SK-N-SH (cell line): ENCODE measurements at regions not wholly inside any gene's neighbourhood (a gene's known extent, or its start where the extent isn't known, plus 50 kb on each side); places are given as distances from the start of the nearest gene placed in this dataset.

ENCODE experiments used
- CTCF ChIA-PET: fragments of 300-600, 350-600 bp; formaldehyde crosslinking; extraction: SDS; loops from one replicate; lab custom pipeline; 2021; lab: Yijun Ruan, JAX
- POLR2A ChIA-PET: fragments of 350-600 bp; sonication (Branson Sonifier 250); formaldehyde crosslinking; extraction: SDS; loops from one replicate; lab custom pipeline; 2020; ENCODE audit warnings: antibody characterized with exemption, inconsistent platforms; lab: Yijun Ruan, JAX
- DNase-seq: peaks from one replicate; pipeline ENCODE4 v3.0.0; 2012
- H2AFZ ChIP-seq: fragments of 200-600 bp; sonication (generic); 2 replicates; pipeline ENCODE4 v1.8.1; 2016; ENCODE audit warnings: antibody characterized with exemption, mild to moderate bottlenecking, low read depth
- H3F3A ChIP-seq: fragments of 200-600 bp; sonication (generic); replicated peaks from 2 replicates; pipeline ENCODE3; 2016; ENCODE audit warnings: antibody characterized with exemption, mild to moderate bottlenecking; ENCODE audit not compliant: insufficient read depth
- H3K27ac ChIP-seq, 2 experiments: fragments of 200-500 bp in 1 of 2; fragments of 200-600 bp in 1 of 2; sonication (Bioruptor generic) in 1 of 2; sonication (generic), shearing (Covaris generic) in 1 of 2; 2 replicates each; pipeline versions ENCODE4 v1.5.1 to v1.6.1; 2014 to 2016; ENCODE audit warnings: low read depth in 2 of 2, inconsistent platforms in 1 of 2, low read length in 1 of 2, mild to moderate bottlenecking in 1 of 2, mixed read lengths in 1 of 2
- H3K27me3 ChIP-seq: fragments of 200-600 bp; sonication (generic), shearing (Covaris generic); 2 replicates; pipeline ENCODE4 v1.6.1; 2016; ENCODE audit warnings: mixed run types; ENCODE audit not compliant: insufficient read depth
- H3K36me3 ChIP-seq, 2 experiments: fragments of 200-500 bp in 1 of 2; fragments of 200-600 bp in 1 of 2; sonication (Bioruptor generic) in 1 of 2; sonication (generic) in 1 of 2; replicated peaks in 1 of 2; 2 replicates each; pipeline versions ENCODE3 to v1.5.1; 2014 to 2016; ENCODE audit warnings: low read length in 1 of 2, mild to moderate bottlenecking in 1 of 2; ENCODE audit not compliant: insufficient read depth in 2 of 2, control insufficient read depth in 1 of 2
- H3K4me1 ChIP-seq, 2 experiments: fragments of 200-500 bp in 1 of 2; fragments of 200-600 bp in 1 of 2; sonication (Bioruptor generic) in 1 of 2; sonication (generic), shearing (Covaris generic) in 1 of 2; 2 replicates each; pipeline versions ENCODE4 v1.5.1 to v1.6.1; 2014 to 2016; ENCODE audit warnings: low read depth in 1 of 2, low read length in 1 of 2, mixed run types in 1 of 2; ENCODE audit not compliant: insufficient read depth in 2 of 2, control insufficient read depth in 1 of 2
- H3K4me2 ChIP-seq: fragments of 200-600 bp; sonication (generic), shearing (Covaris generic); 2 replicates; pipeline ENCODE4 v1.6.1; 2017; ENCODE audit warnings: mixed run types
- H3K4me3 ChIP-seq, 2 experiments: fragments of 200-500 bp in 1 of 2; fragments of 200-600 bp in 1 of 2; sonication (Bioruptor generic) in 1 of 2; sonication (generic), shearing (Covaris generic) in 1 of 2; 2 replicates each; pipeline versions ENCODE4 v1.5.1 to v1.8.1; 2014 to 2016; ENCODE audit warnings: low read depth in 2 of 2, inconsistent platforms in 1 of 2, low read length in 1 of 2, mild to moderate bottlenecking in 1 of 2, mixed read lengths in 1 of 2, moderate library complexity in 1 of 2
- H3K79me2 ChIP-seq: fragments of 200-600 bp; sonication (generic); 2 replicates; pipeline ENCODE4 v1.8.1; 2017; ENCODE audit warnings: mild to moderate bottlenecking; ENCODE audit not compliant: insufficient read depth
- H3K9ac ChIP-seq: fragments of 200-600 bp; sonication (generic); 2 replicates; pipeline ENCODE4 v1.6.1; 2017; ENCODE audit warnings: mixed run types
- H3K9me2 ChIP-seq: fragments of 200-600 bp; sonication (generic); 2 replicates; pipeline ENCODE4 v1.6.1; 2017; ENCODE audit warnings: mixed run types
- H3K9me3 ChIP-seq: fragments of 200-600 bp; sonication (generic); 2 replicates; pipeline ENCODE4 v1.6.1; 2017; ENCODE audit warnings: mixed run types, mild to moderate bottlenecking, moderate library complexity
- H4K20me1 ChIP-seq: fragments of 200-600 bp; sonication (generic); 2 replicates; pipeline ENCODE4 v1.6.1; 2017; ENCODE audit warnings: mild to moderate bottlenecking, mixed run types; ENCODE audit not compliant: insufficient read depth
- CHD2 ChIP-seq: fragments of 150-350 bp; IDR thresholded peaks from 2 replicates; pipeline ENCODE4 v1.6.1; 2018; ENCODE audit warnings: low read length; ENCODE audit not compliant: partially characterized antibody
- ELF1 ChIP-seq: IDR thresholded peaks from 2 replicates; pipeline ENCODE4 v1.4.0; 2012
- EP300 ChIP-seq, 2 experiments: IDR thresholded peaks; 2 replicates each; pipeline versions ENCODE4 v1.4.0 to v1.6.1; 2012; ENCODE audit warnings: borderline replicate concordance in 1 of 2, low read depth in 1 of 2, low read length in 1 of 2
- EZH2phosphoT487 ChIP-seq: fragments of 200-600 bp; sonication (generic); IDR thresholded peaks from 2 replicates; pipeline ENCODE4 v1.6.1; 2017; ENCODE audit warnings: low read depth, mixed run types, mild to moderate bottlenecking, antibody characterized with exemption, moderate library complexity, borderline replicate concordance
- FOSL2 ChIP-seq: IDR thresholded peaks from 2 replicates; pipeline ENCODE4 v1.4.0; 2012; ENCODE audit warnings: low read depth, mild to moderate bottlenecking, moderate library complexity, borderline replicate concordance
- IRF3 ChIP-seq: fragments of 150-350 bp; IDR thresholded peaks from 2 replicates; pipeline ENCODE4 v1.6.1; 2016; ENCODE audit warnings: mild to moderate bottlenecking, low read depth, low read length
- JUND ChIP-seq: IDR thresholded peaks from 2 replicates; pipeline ENCODE4 v1.4.0; 2012
- MAX ChIP-seq: IDR thresholded peaks from 2 replicates; pipeline ENCODE4 v1.4.0; 2012; ENCODE audit warnings: low read depth
- MXI1 ChIP-seq: IDR thresholded peaks from 2 replicates; pipeline ENCODE4 v1.6.1; 2012; ENCODE audit warnings: mild to moderate bottlenecking, low read depth, low read length, improper control_type of control experiment
- NFIC ChIP-seq: IDR thresholded peaks from 2 replicates; pipeline ENCODE4 v1.4.0; 2012; ENCODE audit warnings: borderline replicate concordance
- PBX3 ChIP-seq: IDR thresholded peaks from 2 replicates; pipeline ENCODE4; 2012
- RAD21 ChIP-seq: IDR thresholded peaks from 2 replicates; pipeline ENCODE4 v1.6.1; 2012; ENCODE audit warnings: mild to moderate bottlenecking, low read length
- RFX5 ChIP-seq: IDR thresholded peaks from 2 replicates; pipeline ENCODE4 v1.6.1; 2012; ENCODE audit warnings: mild to moderate bottlenecking, improper control_type of control experiment, low read length
- SMC3 ChIP-seq: IDR thresholded peaks from 2 replicates; pipeline ENCODE4 v1.6.1; 2012; ENCODE audit warnings: low read depth, low read length, improper control_type of control experiment
- TAF1 ChIP-seq: IDR thresholded peaks from 2 replicates; pipeline ENCODE4 v1.6.1; 2012; ENCODE audit warnings: low read depth, mild to moderate bottlenecking, low read length, moderate library complexity, borderline replicate concordance
- TEAD4 ChIP-seq: IDR thresholded peaks from 2 replicates; pipeline ENCODE4 v1.4.0; 2012; ENCODE audit warnings: mild to moderate bottlenecking, borderline replicate concordance; ENCODE audit not compliant: insufficient read depth
- YY1 ChIP-seq: IDR thresholded peaks from 2 replicates; pipeline ENCODE4 v1.4.0; 2012; ENCODE audit warnings: low read depth, mild to moderate bottlenecking
- ZBTB33 ChIP-seq: IDR thresholded peaks from 2 replicates; pipeline ENCODE4 v1.4.0; 2012; ENCODE audit warnings: low read depth, borderline replicate concordance
- WGBS: methylation state at CpG from one replicate; pipeline ENCODE4 v1.1.6; 2017; ENCODE audit warnings: low lambda C conversion rate; 5-methylcytosine and 5-hydroxymethylcytosine counted together

- Histone ChIP-seq H3K27ac (no peak overlapping the region), H3K4me2 (no peak overlapping the region), H3K36me3 (no peaks in the 10 kb centered on the region), H3K79me2 (no peaks in the 10 kb centered on the region), H3K4me3 (no peak overlapping the region), H3K9ac (no peak overlapping the region), H3F3A (peaks cover 23% of the 10 kb centered on the region), H4K20me1 (no peaks in the 10 kb centered on the region), H3K9me3 (no peaks in the 10 kb centered on the region), H2AFZ (no peak overlapping the region), H3K9me2 (no peaks in the 10 kb centered on the region), H3K4me1 (peaks cover 8 to 25% of the 10 kb centered on the region in 2 experiments), H3K27me3 (no peaks in the 10 kb centered on the region)
- ChIA-PET POLR2A (no interaction called here), CTCF (no interaction called here)
- no peak for DNase-seq
- WGBS: 64% methylated on average over 1 of the region's 1 CpG
- TF ChIP-seq FOSL2 (no peak), IRF3 (no peak), MXI1 (no peak), RAD21 (no peak), ELF1 (no peak), SMC3 (no peak), EP300 (IDR thresholded peaks at IDR 0.05; ENCODE audit: borderline replicate concordance in 1 of 2, low read depth in 1 of 2, low read length in 1 of 2) (no peak), RFX5 (no peak), YY1 (no peak), CHD2 (no peak), NFIC (no peak), PBX3 (no peak), EZH2phosphoT487 (no peak), TEAD4 (no peak), TAF1 (no peak), MAX (no peak), JUND (no peak), ZBTB33 (no peak)
These were observed 58.9 kb upstream of the BZW1 start for GRCh38 chr2:200752835-200753234.
